Activated naive CD4-positive, alpha-beta T cell treated with anti-CD3 and anti-CD28 coated beads, Interleukin-2, amount 50 U/mL, for 72 hours (primary cell): ENCODE measurements at regions not wholly inside any gene's neighbourhood (a gene's known extent, or its start where the extent isn't known, plus 50 kb on each side); places are given as distances from the start of the nearest gene placed in this dataset.

ENCODE experiments used
- ATAC-seq, 2 donors: fragments of 150-1000 bp; cut with Tn5 transposase; 2 replicates each; pipeline ENCODE4 v1.10.0; 2021; ENCODE audit warnings: mild to moderate bottlenecking in 2 of 2, moderate library complexity in 2 of 2
- DNase-seq, 2 donors: peaks; one replicate each; pipeline ENCODE4 v3.0.0; 2021 to 2022; ENCODE audit warnings: low spot score in 2 of 2
- H3K27ac Mint-ChIP-seq, 2 donors: one replicate each; pipeline ENCODE4 v1.8.0; 2022; ENCODE audit warnings: mild to moderate bottlenecking in 2 of 2, mixed read lengths in 2 of 2
- H3K36me3 Mint-ChIP-seq, 2 donors: one replicate each; pipeline ENCODE4 v1.8.0; 2022; ENCODE audit warnings: mixed read lengths in 2 of 2
- H3K9me3 Mint-ChIP-seq, 2 donors: one replicate each; pipeline ENCODE4 v1.8.0; 2022; ENCODE audit warnings: mixed read lengths in 2 of 2

- DNase-seq (no peak), ATAC-seq (no peak)
- no peaks in the 10 kb centered on the region for H3K36me3 Mint-ChIP-seq
- no peak overlapping the region for H3K27ac Mint-ChIP-seq
- peaks cover 0 to 4% of the 10 kb centered on the region in 2 donors for H3K9me3 Mint-ChIP-seq
Observed at GRCh38 chr4:119865389-119865788, 201.3 kb downstream of the MAD2L1 start.

- DNase-seq (no peak), ATAC-seq (no peak)
Observed at GRCh38 chr4:119861731-119862130, 204.9 kb downstream of the MAD2L1 start.

GRCh38 chr4:119858176-119858575 lies 208.5 kb downstream of the MAD2L1 start:
- ATAC-seq (no peak), DNase-seq (no peak)
- Mint-ChIP-seq H3K9me3 (peaks cover 0 to 4% of the 10 kb centered on the region in 2 donors), H3K27ac (no peak overlapping the region), H3K36me3 (no peaks in the 10 kb centered on the region)

More at GRCh38 chr4:119861731-119862130, 204.9 kb downstream of the MAD2L1 start:
- no peaks in the 10 kb centered on the region for H3K36me3 Mint-ChIP-seq
- no peak overlapping the region for H3K27ac Mint-ChIP-seq
- H3K9me3 Mint-ChIP-seq = peaks cover 0 to 4% of the 10 kb centered on the region in 2 donors

- no peaks in the 10 kb centered on the region for H3K9me3 Mint-ChIP-seq
- no peak overlapping the region for H3K27ac Mint-ChIP-seq
- ATAC-seq (no peak), DNase-seq (no peak)
- H3K36me3 Mint-ChIP-seq = no peaks in the 10 kb centered on the region
Observed at GRCh38 chr4:119854364-119854763, 212.3 kb downstream of the MAD2L1 start.

- no peak for ATAC-seq
- Mint-ChIP-seq H3K27ac (no peak overlapping the region), H3K9me3 (no peaks in the 10 kb centered on the region), H3K36me3 (no peaks in the 10 kb centered on the region)
- no peak for DNase-seq
Observed at GRCh38 chr4:119851649-119852048, 215.0 kb downstream of the MAD2L1 start.

GRCh38 chr4:119841361-119841760 lies 212.8 kb upstream of the PDE5A start:
- ATAC-seq (peak in 1 of 2 donors; percentile 28), DNase-seq (no peak)
- H3K9me3 Mint-ChIP-seq = no peaks in the 10 kb centered on the region
- H3K27ac Mint-ChIP-seq = no peak overlapping the region
- no peaks in the 10 kb centered on the region for H3K36me3 Mint-ChIP-seq

GRCh38 chr4:119835613-119835910 lies 207.0 kb upstream of the PDE5A start:
- Mint-ChIP-seq H3K27ac (no peak overlapping the region), H3K9me3 (no peaks in the 10 kb centered on the region)

GRCh38 chr4:119834906-119835612 lies 206.5 kb upstream of the PDE5A start:
- DNase-seq = no peak
- Mint-ChIP-seq H3K27ac (no peak overlapping the region), H3K9me3 (no peaks in the 10 kb centered on the region)

More at GRCh38 chr4:119835613-119835910, 207.0 kb upstream of the PDE5A start:
- no peaks in the 10 kb centered on the region for H3K36me3 Mint-ChIP-seq
- no peak for ATAC-seq
- no peak for DNase-seq

GRCh38 chr4:119833611-119834010 lies 205.0 kb upstream of the PDE5A start:
- no peak for DNase-seq
- ATAC-seq = no peak
- H3K9me3 Mint-ChIP-seq = no peaks in the 10 kb centered on the region
- H3K27ac Mint-ChIP-seq = no peak overlapping the region
- no peaks in the 10 kb centered on the region for H3K36me3 Mint-ChIP-seq

More at GRCh38 chr4:119834906-119835612, 206.5 kb upstream of the PDE5A start:
- ATAC-seq = no peak
- H3K36me3 Mint-ChIP-seq = no peaks in the 10 kb centered on the region

GRCh38 chr4:119832776-119833175 lies 204.2 kb upstream of the PDE5A start:
- no peak overlapping the region for H3K27ac Mint-ChIP-seq
- no peaks in the 10 kb centered on the region for H3K9me3 Mint-ChIP-seq
- no peaks in the 10 kb centered on the region for H3K36me3 Mint-ChIP-seq
- ATAC-seq (no peak), DNase-seq (no peak)

GRCh38 chr4:119829326-119829725 lies 200.7 kb upstream of the PDE5A start:
- DNase-seq = no peak
- Mint-ChIP-seq H3K27ac (no peak overlapping the region), H3K36me3 (no peaks in the 10 kb centered on the region), H3K9me3 (peaks cover under 1 to 4% of the 10 kb centered on the region in 2 donors)
- ATAC-seq = no peak

- Mint-ChIP-seq H3K36me3 (no peaks in the 10 kb centered on the region), H3K9me3 (peaks cover 3 to 4% of the 10 kb centered on the region in 2 donors), H3K27ac (no peak overlapping the region)
- no peak for ATAC-seq
- DNase-seq = no peak
Observed at GRCh38 chr4:119825696-119826095, 197.1 kb upstream of the PDE5A start.

- Mint-ChIP-seq H3K36me3 (no peaks in the 10 kb centered on the region), H3K9me3 (peaks cover 3 to 4% of the 10 kb centered on the region in 2 donors), H3K27ac (no peak overlapping the region)
- no peak for ATAC-seq
- DNase-seq = no peak
Observed at GRCh38 chr4:119823891-119824290, 195.3 kb upstream of the PDE5A start.

GRCh38 chr4:119823045-119823444 lies 194.4 kb upstream of the PDE5A start:
- no peak for ATAC-seq
- Mint-ChIP-seq H3K9me3 (peaks cover 3 to 4% of the 10 kb centered on the region in 2 donors), H3K36me3 (no peaks in the 10 kb centered on the region), H3K27ac (no peak overlapping the region)
- DNase-seq = no peak

GRCh38 chr4:119816473-119816872 lies 187.9 kb upstream of the PDE5A start:
- peaks cover 0 to 6% of the 10 kb centered on the region in 2 donors for H3K36me3 Mint-ChIP-seq

GRCh38 chr4:119810001-119810400 lies 181.4 kb upstream of the PDE5A start:
- DNase-seq = no peak
- no peak overlapping the region for H3K27ac Mint-ChIP-seq
- peaks cover 0 to 6% of the 10 kb centered on the region in 2 donors for H3K36me3 Mint-ChIP-seq
- peaks cover 0 to 5% of the 10 kb centered on the region in 2 donors for H3K9me3 Mint-ChIP-seq
- no peak for ATAC-seq

More at GRCh38 chr4:119816473-119816872, 187.9 kb upstream of the PDE5A start:
- no peak overlapping the region for H3K27ac Mint-ChIP-seq
- H3K9me3 Mint-ChIP-seq = no peaks in the 10 kb centered on the region
- ATAC-seq = no peak
- DNase-seq = no peak

- Mint-ChIP-seq H3K9me3 (no peaks in the 10 kb centered on the region), H3K36me3 (no peaks in the 10 kb centered on the region), H3K27ac (no peak overlapping the region)
- ATAC-seq = no peak
- no peak for DNase-seq
Observed at GRCh38 chr4:119804404-119804803, 175.8 kb upstream of the PDE5A start.

GRCh38 chr4:119797238-119797894 lies 168.8 kb upstream of the PDE5A start:
- Mint-ChIP-seq H3K27ac (no peak overlapping the region), H3K36me3 (no peaks in the 10 kb centered on the region), H3K9me3 (no peaks in the 10 kb centered on the region)
- DNase-seq (no peak), ATAC-seq (no peak)
